ENCODE measurements at regions not wholly inside any gene's neighbourhood (a gene's known extent, or its start where the extent isn't known, plus 50 kb on each side); places are given as distances from the start of the nearest gene placed in this dataset.
"Not testable (repeated sequence)": the region's sequence is repeated elsewhere in the genome, so short reads cannot be mapped to it uniquely, and the experiment has no call there.

DNA sequence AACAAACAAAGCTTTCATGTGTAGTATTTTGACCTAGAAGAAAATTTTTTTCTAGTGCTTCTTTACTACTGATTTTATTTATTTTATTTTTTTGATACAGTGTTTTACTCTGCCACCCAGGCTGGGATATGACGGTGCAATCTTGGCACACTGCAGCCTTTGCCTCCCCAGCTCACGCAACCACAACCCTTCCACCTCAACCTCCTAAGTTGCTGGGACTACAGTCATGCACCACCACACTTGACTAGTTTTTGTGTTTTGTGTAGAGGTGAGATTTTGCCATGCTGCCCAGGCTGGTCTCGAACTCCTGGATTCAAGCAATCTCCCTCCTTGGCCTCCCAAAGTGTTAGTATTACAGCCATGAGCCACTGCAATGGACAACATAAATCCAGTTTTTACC is 1234.0 kb downstream of the CDY2B start:
- TF ChIP-seq, protein P1, sequence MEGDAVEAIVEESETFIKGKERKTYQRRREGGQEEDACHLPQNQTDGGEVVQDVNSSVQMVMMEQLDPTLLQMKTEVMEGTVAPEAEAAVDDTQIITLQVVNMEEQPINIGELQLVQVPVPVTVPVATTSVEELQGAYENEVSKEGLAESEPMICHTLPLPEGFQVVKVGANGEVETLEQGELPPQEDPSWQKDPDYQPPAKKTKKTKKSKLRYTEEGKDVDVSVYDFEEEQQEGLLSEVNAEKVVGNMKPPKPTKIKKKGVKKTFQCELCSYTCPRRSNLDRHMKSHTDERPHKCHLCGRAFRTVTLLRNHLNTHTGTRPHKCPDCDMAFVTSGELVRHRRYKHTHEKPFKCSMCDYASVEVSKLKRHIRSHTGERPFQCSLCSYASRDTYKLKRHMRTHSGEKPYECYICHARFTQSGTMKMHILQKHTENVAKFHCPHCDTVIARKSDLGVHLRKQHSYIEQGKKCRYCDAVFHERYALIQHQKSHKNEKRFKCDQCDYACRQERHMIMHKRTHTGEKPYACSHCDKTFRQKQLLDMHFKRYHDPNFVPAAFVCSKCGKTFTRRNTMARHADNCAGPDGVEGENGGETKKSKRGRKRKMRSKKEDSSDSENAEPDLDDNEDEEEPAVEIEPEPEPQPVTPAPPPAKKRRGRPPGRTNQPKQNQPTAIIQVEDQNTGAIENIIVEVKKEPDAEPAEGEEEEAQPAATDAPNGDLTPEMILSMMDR (IDR thresholded peaks at IDR 0.05; ENCODE audit: control extremely low read depth, extremely low read depth, low read depth, missing control alignments) = no peak
- ChIA-PET CTCF (no interaction called here), POLR2A (no interaction called here)

DNA sequence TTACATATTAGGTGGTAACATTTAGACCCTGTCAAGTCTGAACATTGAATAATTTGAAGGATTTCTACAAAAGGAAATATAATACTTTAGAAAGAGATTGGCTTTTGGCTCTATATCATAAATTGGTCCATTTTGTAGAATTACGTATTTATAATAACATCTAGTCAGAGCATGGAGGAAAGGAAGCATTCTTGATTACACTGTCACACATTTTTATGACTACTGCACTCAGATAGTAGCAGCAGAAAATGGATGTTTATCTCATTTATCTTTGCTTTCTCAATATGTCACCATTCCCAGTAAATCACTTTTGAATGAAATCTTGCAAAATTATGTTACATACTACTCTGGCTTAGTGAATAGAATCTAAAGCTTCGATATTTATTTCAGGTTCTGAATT is 1234.6 kb downstream of the CDY2B start:
- TF ChIP-seq, protein P1 (IDR thresholded peaks at IDR 0.05; ENCODE audit: control extremely low read depth, extremely low read depth, low read depth, missing control alignments) = no peak
- no peak for DNase-seq (ENCODE audit: extremely low spot score)
- POLR2A ChIA-PET = no interaction called here
- CTCF ChIA-PET = no interaction called here

More for the DNA sequence above, 1234.0 kb downstream of the CDY2B start:
- no peak for DNase-seq (ENCODE audit: extremely low spot score)

DNA sequence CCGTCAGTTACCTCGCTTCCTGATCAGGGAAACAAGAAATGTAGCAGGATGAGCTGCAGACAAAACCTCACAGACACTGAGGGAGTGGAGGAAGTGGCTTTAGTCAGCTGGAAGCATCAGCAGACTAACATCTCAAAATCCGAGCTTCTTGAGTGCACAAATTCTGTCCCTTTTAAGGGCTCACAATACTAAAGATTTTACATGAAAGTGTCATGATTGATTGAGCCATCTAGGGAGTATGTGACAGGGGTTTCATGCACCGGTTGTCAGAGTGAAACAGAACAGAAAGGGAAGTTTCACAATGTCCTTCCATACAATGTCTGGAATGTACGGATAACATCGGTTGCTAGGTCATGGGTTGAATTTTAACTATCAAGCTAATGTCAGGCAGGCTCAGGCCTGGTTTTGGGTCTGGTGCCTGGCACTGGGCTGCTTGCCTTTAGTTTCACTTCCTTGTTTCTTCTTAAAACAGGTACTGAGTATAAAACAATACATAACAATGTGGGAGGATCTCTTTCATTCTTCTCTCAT is 1235.7 kb downstream of the CDY2B start:
- CTCF ChIA-PET = no interaction called here
- TF ChIP-seq, protein P1 (IDR thresholded peaks at IDR 0.05; ENCODE audit: control extremely low read depth, extremely low read depth, low read depth, missing control alignments) = no peak
- DNase-seq (ENCODE audit: extremely low spot score) = peak; percentile 3
- POLR2A ChIA-PET = no interaction called here

DNA sequence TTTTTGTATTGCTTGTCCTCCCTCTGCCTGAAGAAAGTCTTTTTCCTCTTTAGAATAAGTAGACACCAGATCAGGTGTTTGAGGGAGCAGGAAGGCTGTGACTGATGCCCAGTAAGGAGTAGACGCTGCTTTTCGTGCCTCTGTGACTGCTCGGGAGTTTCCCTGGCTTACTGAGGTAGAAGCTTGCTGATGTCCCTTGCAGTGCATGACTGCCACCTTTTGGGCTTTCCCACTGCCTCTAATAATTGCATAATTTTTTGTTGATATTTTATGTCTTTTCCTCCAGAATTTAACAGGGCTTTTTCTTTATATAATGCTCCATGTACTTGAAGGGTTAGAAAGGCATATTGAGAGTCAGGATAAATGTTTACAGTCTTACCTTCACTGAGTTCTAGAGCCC is 1240.2 kb downstream of the CDY2B start:
- DNase-seq (ENCODE audit: extremely low spot score) = peak; percentile 3
- TF ChIP-seq, protein P1 (IDR thresholded peaks at IDR 0.05; ENCODE audit: control extremely low read depth, extremely low read depth, low read depth, missing control alignments) = peak; percentile 21
- ChIA-PET POLR2A (no interaction called here), CTCF (interaction anchor here (1.8 to 2.5 kb wide), 2 partner anchors 9 to 10 kb away, joined by 4 to 8 read pairs; no protein-coding TSS in a partner anchor)

DNA sequence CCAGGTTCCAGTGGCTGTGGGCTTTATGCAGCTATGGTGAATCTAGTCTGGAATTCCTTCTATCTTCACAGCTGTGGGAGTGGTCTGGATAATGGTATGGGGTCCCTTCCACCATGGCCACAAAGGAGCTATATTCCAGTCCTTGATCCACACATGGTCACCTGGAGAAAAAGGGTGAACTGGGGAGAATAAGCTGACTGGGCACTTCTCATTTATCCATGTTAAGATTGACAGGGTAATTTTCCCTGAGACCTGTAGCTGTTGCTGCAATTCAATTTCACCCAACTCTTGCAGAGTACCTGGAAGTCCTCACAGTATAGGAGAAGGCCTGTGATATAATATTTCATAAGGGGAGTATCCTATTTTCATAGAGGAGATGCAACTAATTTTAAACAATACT is 1241.3 kb downstream of the CDY2B start:
- POLR2A ChIA-PET; DNase-seq (ENCODE audit: extremely low spot score): not testable (repeated sequence)

DNA sequence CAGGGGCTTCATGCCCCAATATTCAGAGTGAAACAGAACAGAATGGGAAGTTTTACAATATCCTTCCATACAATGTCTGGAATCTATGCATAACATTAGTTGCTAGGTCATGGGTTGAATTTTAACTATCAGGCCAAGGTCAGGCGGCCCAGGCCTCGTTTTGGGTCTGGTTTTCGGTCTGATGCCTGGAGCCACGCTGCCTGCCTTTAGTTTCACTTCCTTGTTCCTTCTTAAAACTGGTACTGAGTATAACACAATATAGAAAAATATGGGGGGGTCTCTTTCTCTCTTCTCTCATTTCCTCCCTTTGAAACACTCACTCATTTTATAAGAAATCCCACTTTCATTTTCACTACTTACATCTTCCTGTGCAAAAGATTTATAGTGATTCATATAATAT is 1243.8 kb downstream of the CDY2B start:
- TF ChIP-seq, protein P1 (IDR thresholded peaks at IDR 0.05; ENCODE audit: control extremely low read depth, extremely low read depth, low read depth, missing control alignments) = no peak
- ChIA-PET CTCF (no interaction called here), POLR2A (no interaction called here)
- DNase-seq (ENCODE audit: extremely low spot score) = peak; percentile 3

More for the DNA sequence above, 1241.3 kb downstream of the CDY2B start:
- CTCF ChIA-PET = interaction anchor here (1.8 to 2.5 kb wide), 2 partner anchors 9 to 10 kb away, joined by 4 to 8 read pairs; no protein-coding TSS in a partner anchor

DNA sequence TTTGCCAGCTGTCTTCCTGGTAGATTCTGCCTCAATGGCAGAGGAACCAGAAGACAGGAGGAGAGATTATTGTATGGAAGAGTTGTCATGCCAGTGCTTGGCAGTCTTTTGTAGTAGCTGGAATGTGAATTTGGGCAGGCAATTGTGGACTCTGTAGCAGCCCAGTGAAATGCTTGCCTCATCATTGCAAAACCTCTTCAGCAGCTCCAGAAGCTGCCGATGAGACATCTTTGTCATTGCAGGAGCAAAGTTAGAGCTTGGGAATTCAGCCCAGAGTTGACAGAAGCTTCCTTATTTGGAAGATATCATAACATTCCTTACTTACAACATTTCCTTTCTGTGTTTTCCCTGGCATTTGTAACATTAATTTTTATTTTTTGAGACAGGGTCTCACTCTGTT is 1250.9 kb downstream of the CDY2B start:
- ChIA-PET POLR2A (no interaction called here), CTCF (interaction anchor here (1.0 kb wide), 1 partner anchor 10 kb away, joined by 4 read pairs; no protein-coding TSS in a partner anchor)
- TF ChIP-seq, protein P1 (IDR thresholded peaks at IDR 0.05; ENCODE audit: control extremely low read depth, extremely low read depth, low read depth, missing control alignments) = no peak
- DNase-seq (ENCODE audit: extremely low spot score) = no peak

Measured in GM10248 (cell line).